OCI-M1 (cell line): ENCODE measurements at regions not wholly inside any gene's neighbourhood (a gene's known extent, or its start where the extent isn't known, plus 50 kb on each side); places are given as distances from the start of the nearest gene placed in this dataset.

Experiments used
- DNase-seq: peaks from one replicate; lab custom pipeline; 2025; lab: John Stamatoyannopoulos, UW

DNA sequence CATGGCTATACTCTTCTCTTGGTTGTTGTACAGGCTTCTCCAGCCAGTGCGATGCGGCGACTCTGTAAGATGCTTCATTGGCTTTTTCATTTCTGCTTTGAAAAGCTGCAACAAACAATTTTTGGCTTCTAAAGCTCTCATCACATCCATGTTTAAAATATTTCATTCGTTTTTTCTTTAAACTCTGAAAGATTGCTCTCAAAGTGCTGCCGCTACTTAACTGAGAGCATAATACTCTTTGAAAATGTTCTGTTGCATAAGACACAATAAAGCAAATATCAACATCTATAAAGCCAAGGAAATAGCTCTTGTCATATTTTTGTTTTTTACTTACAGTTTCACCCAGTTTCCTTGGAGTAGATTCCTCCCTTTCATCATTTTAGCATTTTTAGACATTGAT lies 468.3 kb downstream of the TBC1D22A start:
- DNase-seq: no peak

DNA sequence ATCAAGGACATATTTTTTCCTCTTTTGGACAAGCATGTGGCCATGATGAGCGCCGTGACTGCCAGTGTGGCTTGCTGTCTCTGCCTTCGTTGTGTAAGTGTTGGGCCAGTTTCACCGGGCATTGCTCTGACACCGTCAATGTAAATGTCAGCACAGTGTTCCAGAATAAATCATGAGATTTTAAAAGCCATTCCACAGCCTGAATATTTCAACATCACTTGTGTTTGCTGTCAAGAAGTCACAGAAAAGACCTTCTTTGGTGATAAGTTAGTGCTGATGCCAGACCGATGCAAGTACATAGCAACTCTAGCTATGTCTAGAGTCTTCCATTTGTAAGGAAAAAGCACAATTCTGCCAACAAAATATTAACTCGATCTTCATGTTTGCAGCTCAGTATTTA lies 467.8 kb downstream of the TBC1D22A start:
- no peak for DNase-seq

GRCh38 chr22:47228767-47229166 lies 466.3 kb downstream of the TBC1D22A start:
- DNase-seq: peak; percentile 1

DNA sequence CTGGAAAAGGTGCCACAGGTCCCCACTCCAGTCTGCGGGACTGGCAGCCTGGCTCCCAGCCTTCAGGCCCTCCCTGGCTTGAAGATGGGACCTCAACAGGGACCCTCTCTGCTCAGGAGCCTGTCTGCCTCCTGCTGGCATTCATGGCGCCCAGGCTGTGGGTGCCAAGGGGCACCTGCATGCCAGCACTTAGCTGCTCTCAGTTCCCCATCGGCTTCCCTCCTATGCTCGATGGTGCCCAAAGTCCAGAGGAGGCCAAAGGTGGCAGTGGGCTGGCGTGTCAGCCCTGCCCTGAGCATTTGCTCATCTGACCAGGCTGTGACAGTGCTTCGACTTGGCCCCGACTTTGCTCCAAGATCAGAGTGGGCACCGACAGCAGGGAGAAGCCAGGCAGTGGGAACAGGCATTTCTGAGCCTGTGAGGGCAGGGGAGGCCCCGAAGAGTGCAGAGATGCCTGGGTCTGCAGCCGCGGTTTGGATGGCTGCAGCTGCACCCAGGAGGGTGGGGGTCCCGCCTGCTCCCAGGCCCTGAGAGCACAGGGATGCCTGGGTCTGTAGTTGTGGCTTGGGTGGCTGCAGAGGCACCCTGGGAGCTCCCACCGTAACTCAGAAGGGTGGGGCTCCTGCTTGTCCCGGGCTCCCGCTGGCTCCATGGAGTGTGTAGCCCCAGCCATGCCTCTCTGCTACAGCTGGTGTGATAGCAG lies 463.6 kb downstream of the TBC1D22A start:
- no peak for DNase-seq

DNA sequence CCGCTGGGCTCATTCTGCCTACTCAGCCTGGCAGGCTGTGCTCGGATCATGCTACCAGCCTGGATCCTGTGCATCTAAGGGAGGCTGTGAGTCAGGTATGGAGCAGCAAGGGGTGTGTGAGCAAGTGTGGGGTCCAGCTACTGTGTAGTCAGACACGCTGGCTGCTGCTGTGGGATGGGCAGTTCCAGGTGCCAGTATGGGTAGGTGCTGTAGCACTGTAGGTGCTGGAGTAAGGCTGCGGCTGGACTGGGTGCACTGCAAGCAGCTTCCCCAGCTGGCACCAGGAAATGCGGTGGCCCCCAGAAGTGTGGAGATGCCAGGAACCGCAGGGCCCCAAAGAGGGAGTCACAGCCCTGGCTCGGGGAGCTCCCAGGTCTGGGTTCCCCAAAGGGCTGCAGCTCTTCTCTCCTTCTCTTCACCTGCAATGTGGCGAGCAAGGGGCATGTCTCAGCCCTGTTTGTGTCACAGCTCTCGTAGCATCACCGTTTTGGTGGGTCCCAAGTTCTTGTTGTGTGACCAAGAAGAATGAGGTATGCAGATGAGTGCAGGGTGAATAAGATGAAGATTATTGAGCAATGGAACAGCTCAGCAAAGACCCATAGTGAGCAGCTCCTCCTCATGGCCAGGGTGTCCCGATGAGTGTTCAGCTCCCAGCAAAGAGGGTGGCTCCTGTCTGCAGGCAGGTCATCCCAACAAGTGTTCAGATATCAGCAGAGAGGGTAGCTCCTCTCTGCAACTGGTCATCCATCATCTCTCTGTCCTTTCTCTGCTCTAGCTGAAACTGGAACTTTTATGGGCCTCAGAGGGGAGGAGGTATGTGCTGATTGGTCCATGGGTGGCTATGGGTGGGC lies 462.9 kb downstream of the TBC1D22A start:
- DNase-seq: no peak
